SK-N-SH (cell line): ENCODE measurements at regions not wholly inside any gene's neighbourhood (a gene's known extent, or its start where the extent isn't known, plus 50 kb on each side); places are given as distances from the start of the nearest gene placed in this dataset.

Experiments
- CTCF ChIA-PET: fragments of 300-600, 350-600 bp; formaldehyde crosslinking; extraction: SDS; loops from one replicate; lab custom pipeline; 2021; lab: Yijun Ruan, JAX
- POLR2A ChIA-PET: fragments of 350-600 bp; sonication (Branson Sonifier 250); formaldehyde crosslinking; extraction: SDS; loops from one replicate; lab custom pipeline; 2020; ENCODE audit warnings: antibody characterized with exemption, inconsistent platforms; lab: Yijun Ruan, JAX
- DNase-seq: peaks from one replicate; pipeline ENCODE4 v3.0.0; 2012
- H2AFZ ChIP-seq: fragments of 200-600 bp; sonication (generic); 2 replicates; pipeline ENCODE4 v1.8.1; 2016; ENCODE audit warnings: antibody characterized with exemption, mild to moderate bottlenecking, low read depth
- H3F3A ChIP-seq: fragments of 200-600 bp; sonication (generic); replicated peaks from 2 replicates; pipeline ENCODE3; 2016; ENCODE audit warnings: antibody characterized with exemption, mild to moderate bottlenecking; ENCODE audit not compliant: insufficient read depth
- H3K27ac ChIP-seq, 2 experiments: fragments of 200-500 bp in 1 of 2; fragments of 200-600 bp in 1 of 2; sonication (Bioruptor generic) in 1 of 2; sonication (generic), shearing (Covaris generic) in 1 of 2; 2 replicates each; pipeline versions ENCODE4 v1.5.1 to v1.6.1; 2014 to 2016; ENCODE audit warnings: low read depth in 2 of 2, inconsistent platforms in 1 of 2, low read length in 1 of 2, mild to moderate bottlenecking in 1 of 2, mixed read lengths in 1 of 2
- H3K27me3 ChIP-seq: fragments of 200-600 bp; sonication (generic), shearing (Covaris generic); 2 replicates; pipeline ENCODE4 v1.6.1; 2016; ENCODE audit warnings: mixed run types; ENCODE audit not compliant: insufficient read depth
- H3K36me3 ChIP-seq, 2 experiments: fragments of 200-500 bp in 1 of 2; fragments of 200-600 bp in 1 of 2; sonication (Bioruptor generic) in 1 of 2; sonication (generic) in 1 of 2; replicated peaks in 1 of 2; 2 replicates each; pipeline versions ENCODE3 to v1.5.1; 2014 to 2016; ENCODE audit warnings: low read length in 1 of 2, mild to moderate bottlenecking in 1 of 2; ENCODE audit not compliant: insufficient read depth in 2 of 2, control insufficient read depth in 1 of 2
- H3K4me1 ChIP-seq, 2 experiments: fragments of 200-500 bp in 1 of 2; fragments of 200-600 bp in 1 of 2; sonication (Bioruptor generic) in 1 of 2; sonication (generic), shearing (Covaris generic) in 1 of 2; 2 replicates each; pipeline versions ENCODE4 v1.5.1 to v1.6.1; 2014 to 2016; ENCODE audit warnings: low read depth in 1 of 2, low read length in 1 of 2, mixed run types in 1 of 2; ENCODE audit not compliant: insufficient read depth in 2 of 2, control insufficient read depth in 1 of 2
- H3K4me2 ChIP-seq: fragments of 200-600 bp; sonication (generic), shearing (Covaris generic); 2 replicates; pipeline ENCODE4 v1.6.1; 2017; ENCODE audit warnings: mixed run types
- H3K4me3 ChIP-seq, 2 experiments: fragments of 200-500 bp in 1 of 2; fragments of 200-600 bp in 1 of 2; sonication (Bioruptor generic) in 1 of 2; sonication (generic), shearing (Covaris generic) in 1 of 2; 2 replicates each; pipeline versions ENCODE4 v1.5.1 to v1.8.1; 2014 to 2016; ENCODE audit warnings: low read depth in 2 of 2, inconsistent platforms in 1 of 2, low read length in 1 of 2, mild to moderate bottlenecking in 1 of 2, mixed read lengths in 1 of 2, moderate library complexity in 1 of 2
- H3K79me2 ChIP-seq: fragments of 200-600 bp; sonication (generic); 2 replicates; pipeline ENCODE4 v1.8.1; 2017; ENCODE audit warnings: mild to moderate bottlenecking; ENCODE audit not compliant: insufficient read depth
- H3K9ac ChIP-seq: fragments of 200-600 bp; sonication (generic); 2 replicates; pipeline ENCODE4 v1.6.1; 2017; ENCODE audit warnings: mixed run types
- H3K9me2 ChIP-seq: fragments of 200-600 bp; sonication (generic); 2 replicates; pipeline ENCODE4 v1.6.1; 2017; ENCODE audit warnings: mixed run types
- H3K9me3 ChIP-seq: fragments of 200-600 bp; sonication (generic); 2 replicates; pipeline ENCODE4 v1.6.1; 2017; ENCODE audit warnings: mixed run types, mild to moderate bottlenecking, moderate library complexity
- H4K20me1 ChIP-seq: fragments of 200-600 bp; sonication (generic); 2 replicates; pipeline ENCODE4 v1.6.1; 2017; ENCODE audit warnings: mild to moderate bottlenecking, mixed run types; ENCODE audit not compliant: insufficient read depth
- CHD2 ChIP-seq: fragments of 150-350 bp; IDR thresholded peaks from 2 replicates; pipeline ENCODE4 v1.6.1; 2018; ENCODE audit warnings: low read length; ENCODE audit not compliant: partially characterized antibody
- EP300 ChIP-seq, 2 experiments: IDR thresholded peaks; 2 replicates each; pipeline versions ENCODE4 v1.4.0 to v1.6.1; 2012; ENCODE audit warnings: borderline replicate concordance in 1 of 2, low read depth in 1 of 2, low read length in 1 of 2
- FOXJ3 ChIP-seq: sonication (generic); formaldehyde crosslinking; IDR thresholded peaks from 2 replicates; pipeline ENCODE4 v1.5.1; 2020; ENCODE audit warnings: mild to moderate bottlenecking, missing genetic modification reagents
- FOXM1 ChIP-seq: IDR thresholded peaks from 2 replicates; pipeline ENCODE4 v1.4.0; 2012; ENCODE audit warnings: low read depth, mild to moderate bottlenecking
- GABPA ChIP-seq: IDR thresholded peaks from 2 replicates; pipeline ENCODE4 v1.4.0; 2012; ENCODE audit warnings: low read depth, mild to moderate bottlenecking
- JUND ChIP-seq: IDR thresholded peaks from 2 replicates; pipeline ENCODE4 v1.4.0; 2012
- MEF2A ChIP-seq: IDR thresholded peaks from 2 replicates; pipeline ENCODE4 v1.4.0; 2012; ENCODE audit warnings: low read depth, borderline replicate concordance
- NRF1 ChIP-seq: IDR thresholded peaks from 2 replicates; pipeline ENCODE4 v1.6.1; 2012; ENCODE audit warnings: low read depth, mild to moderate bottlenecking, low read length
- RFX5 ChIP-seq: IDR thresholded peaks from 2 replicates; pipeline ENCODE4 v1.6.1; 2012; ENCODE audit warnings: mild to moderate bottlenecking, improper control_type of control experiment, low read length
- SIN3A ChIP-seq: IDR thresholded peaks from 2 replicates; pipeline ENCODE4 v1.6.1; 2012; ENCODE audit warnings: low read depth, mild to moderate bottlenecking, low read length, moderate library complexity, borderline replicate concordance
- SMC3 ChIP-seq: IDR thresholded peaks from 2 replicates; pipeline ENCODE4 v1.6.1; 2012; ENCODE audit warnings: low read depth, low read length, improper control_type of control experiment
- TAF1 ChIP-seq: IDR thresholded peaks from 2 replicates; pipeline ENCODE4 v1.6.1; 2012; ENCODE audit warnings: low read depth, mild to moderate bottlenecking, low read length, moderate library complexity, borderline replicate concordance
- WGBS: methylation state at CpG from one replicate; pipeline ENCODE4 v1.1.6; 2017; ENCODE audit warnings: low lambda C conversion rate; 5-methylcytosine and 5-hydroxymethylcytosine counted together
- TF ChIP-seq, protein P1 (sequence below): fragments of 200-600 bp; sonication (generic); IDR thresholded peaks from 2 replicates; pipeline ENCODE4 v1.6.1; 2017; ENCODE audit warnings: antibody characterized with exemption, mild to moderate bottlenecking, moderate library complexity
- TF ChIP-seq, protein P2 (sequence below): IDR thresholded peaks from 2 replicates; pipeline ENCODE4; 2012
- TF ChIP-seq, protein P3 (sequence below): IDR thresholded peaks from 2 replicates; pipeline ENCODE4 v1.4.0; 2012; ENCODE audit warnings: low read depth, borderline replicate concordance

DNA sequence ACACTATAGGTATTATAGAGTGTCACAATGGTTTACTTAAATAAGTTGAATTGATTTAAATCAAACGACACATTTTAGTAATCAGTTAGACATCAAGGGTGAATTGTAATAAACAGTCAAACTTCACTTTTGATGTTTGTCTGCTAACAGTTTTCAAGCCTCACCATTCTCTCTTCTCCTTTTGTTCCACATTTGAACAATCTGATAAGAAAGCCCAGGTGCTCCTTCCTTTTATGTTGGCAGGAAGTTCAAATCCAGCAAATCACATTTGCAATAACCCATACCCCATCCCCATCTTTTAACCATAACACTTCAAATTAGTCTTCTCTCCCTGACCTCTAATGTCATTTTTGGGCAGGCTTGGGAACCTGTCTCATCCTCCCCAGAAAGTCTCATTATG, 63.4 kb upstream of the GC start:
- Histone ChIP-seq H3F3A (no peaks in the 10 kb centered on the region), H3K36me3 (no peaks in the 10 kb centered on the region), H3K4me1 (no peaks in the 10 kb centered on the region), H3K79me2 (no peaks in the 10 kb centered on the region), H3K27ac (no peak overlapping the region), H2AFZ (no peak overlapping the region), H3K9me2 (no peaks in the 10 kb centered on the region), H3K9ac (no peak overlapping the region), H4K20me1 (no peaks in the 10 kb centered on the region), H3K27me3 (no peaks in the 10 kb centered on the region), H3K4me3 (no peak overlapping the region), H3K4me2 (no peak overlapping the region), H3K9me3 (no peaks in the 10 kb centered on the region)
- DNase-seq: no peak
- POLR2A ChIA-PET: no interaction called here
- CTCF ChIA-PET: no interaction called here
- TF ChIP-seq FOXM1 (no peak), JUND (no peak)
- 0% methylated on average over 1 of the region's 1 CpG for WGBS

DNA sequence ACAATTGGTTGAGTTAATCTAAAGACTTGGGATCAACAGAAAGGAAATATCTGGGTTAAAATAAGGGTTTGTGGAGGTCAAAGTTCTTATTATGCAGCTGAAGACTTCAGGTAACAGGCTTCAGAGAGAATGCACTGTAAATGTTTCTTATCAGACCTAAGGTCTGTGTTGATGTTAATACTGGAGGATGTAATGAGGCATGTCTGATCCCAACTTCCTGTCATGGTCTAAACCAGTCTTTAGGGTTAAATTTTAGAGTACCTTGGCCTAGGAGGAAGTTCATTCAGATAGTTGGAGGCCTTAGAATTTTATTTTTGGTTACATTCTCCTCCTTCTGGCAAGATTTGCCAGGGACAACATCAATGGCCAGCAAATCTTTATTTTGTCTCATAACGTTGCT, 72.1 kb upstream of the GC start:
- Histone ChIP-seq H3K4me3 (no peak overlapping the region), H3K79me2 (no peaks in the 10 kb centered on the region), H3K4me1 (no peaks in the 10 kb centered on the region), H4K20me1 (no peaks in the 10 kb centered on the region), H3K36me3 (no peaks in the 10 kb centered on the region), H3K27me3 (no peaks in the 10 kb centered on the region), H2AFZ (no peak overlapping the region), H3K27ac (no peak overlapping the region), H3K9me3 (no peaks in the 10 kb centered on the region), H3K4me2 (no peak overlapping the region), H3K9me2 (no peaks in the 10 kb centered on the region), H3F3A (no peaks in the 10 kb centered on the region), H3K9ac (no peak overlapping the region)
- CTCF ChIA-PET: no interaction called here
- POLR2A ChIA-PET: no interaction called here
- WGBS: 5% methylated on average over 1 of the region's 1 CpG
- TF ChIP-seq EP300 (IDR thresholded peaks at IDR 0.05; ENCODE audit: borderline replicate concordance in 1 of 2, low read depth in 1 of 2, low read length in 1 of 2): no peak
- DNase-seq: no peak

GRCh38 chr4:71857713-71858451, 74.0 kb upstream of the GC start:
- Histone ChIP-seq H3K9ac (no peak overlapping the region), H3K79me2 (no peaks in the 10 kb centered on the region), H3K4me2 (no peak overlapping the region), H3K27me3 (no peaks in the 10 kb centered on the region), H3K4me3 (no peak overlapping the region), H3K4me1 (no peaks in the 10 kb centered on the region), H2AFZ (no peak overlapping the region), H3K36me3 (no peaks in the 10 kb centered on the region), H3K27ac (no peak overlapping the region), H4K20me1 (no peaks in the 10 kb centered on the region), H3F3A (no peaks in the 10 kb centered on the region), H3K9me2 (no peaks in the 10 kb centered on the region), H3K9me3 (no peaks in the 10 kb centered on the region; the same call in 1 of the 2 replicates)
- DNase-seq: no peak
- CTCF ChIA-PET: no interaction called here
- POLR2A ChIA-PET: no interaction called here
- 3% methylated on average over 9 of the region's 9 CpGs for WGBS
- TF ChIP-seq RFX5 (no peak), EP300 (IDR thresholded peaks at IDR 0.05; ENCODE audit: borderline replicate concordance in 1 of 2, low read depth in 1 of 2, low read length in 1 of 2) (no peak), MEF2A (no peak), SMC3 (no peak), JUND (no peak), NRF1 (no peak), TAF1 (no peak), FOXM1 (no peak), FOXJ3 (CRISPR knock-in tag) (no peak), CHD2 (no peak), GABPA (no peak), SIN3A (no peak)
- TF ChIP-seq, protein P1, sequence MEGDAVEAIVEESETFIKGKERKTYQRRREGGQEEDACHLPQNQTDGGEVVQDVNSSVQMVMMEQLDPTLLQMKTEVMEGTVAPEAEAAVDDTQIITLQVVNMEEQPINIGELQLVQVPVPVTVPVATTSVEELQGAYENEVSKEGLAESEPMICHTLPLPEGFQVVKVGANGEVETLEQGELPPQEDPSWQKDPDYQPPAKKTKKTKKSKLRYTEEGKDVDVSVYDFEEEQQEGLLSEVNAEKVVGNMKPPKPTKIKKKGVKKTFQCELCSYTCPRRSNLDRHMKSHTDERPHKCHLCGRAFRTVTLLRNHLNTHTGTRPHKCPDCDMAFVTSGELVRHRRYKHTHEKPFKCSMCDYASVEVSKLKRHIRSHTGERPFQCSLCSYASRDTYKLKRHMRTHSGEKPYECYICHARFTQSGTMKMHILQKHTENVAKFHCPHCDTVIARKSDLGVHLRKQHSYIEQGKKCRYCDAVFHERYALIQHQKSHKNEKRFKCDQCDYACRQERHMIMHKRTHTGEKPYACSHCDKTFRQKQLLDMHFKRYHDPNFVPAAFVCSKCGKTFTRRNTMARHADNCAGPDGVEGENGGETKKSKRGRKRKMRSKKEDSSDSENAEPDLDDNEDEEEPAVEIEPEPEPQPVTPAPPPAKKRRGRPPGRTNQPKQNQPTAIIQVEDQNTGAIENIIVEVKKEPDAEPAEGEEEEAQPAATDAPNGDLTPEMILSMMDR: no peak
- TF ChIP-seq, protein P2, sequence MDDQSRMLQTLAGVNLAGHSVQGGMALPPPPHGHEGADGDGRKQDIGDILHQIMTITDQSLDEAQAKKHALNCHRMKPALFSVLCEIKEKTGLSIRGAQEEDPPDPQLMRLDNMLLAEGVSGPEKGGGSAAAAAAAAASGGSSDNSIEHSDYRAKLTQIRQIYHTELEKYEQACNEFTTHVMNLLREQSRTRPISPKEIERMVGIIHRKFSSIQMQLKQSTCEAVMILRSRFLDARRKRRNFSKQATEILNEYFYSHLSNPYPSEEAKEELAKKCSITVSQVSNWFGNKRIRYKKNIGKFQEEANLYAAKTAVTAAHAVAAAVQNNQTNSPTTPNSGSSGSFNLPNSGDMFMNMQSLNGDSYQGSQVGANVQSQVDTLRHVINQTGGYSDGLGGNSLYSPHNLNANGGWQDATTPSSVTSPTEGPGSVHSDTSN: no peak
- TF ChIP-seq, protein P3, sequence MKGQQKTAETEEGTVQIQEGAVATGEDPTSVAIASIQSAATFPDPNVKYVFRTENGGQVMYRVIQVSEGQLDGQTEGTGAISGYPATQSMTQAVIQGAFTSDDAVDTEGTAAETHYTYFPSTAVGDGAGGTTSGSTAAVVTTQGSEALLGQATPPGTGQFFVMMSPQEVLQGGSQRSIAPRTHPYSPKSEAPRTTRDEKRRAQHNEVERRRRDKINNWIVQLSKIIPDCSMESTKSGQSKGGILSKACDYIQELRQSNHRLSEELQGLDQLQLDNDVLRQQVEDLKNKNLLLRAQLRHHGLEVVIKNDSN: no peak
